ENCODE measurements at regions not wholly inside any gene's neighbourhood (a gene's known extent, or its start where the extent isn't known, plus 50 kb on each side); places are given as distances from the start of the nearest gene placed in this dataset.

- no peak for TF ChIP-seq CTCF (conservative IDR thresholded peaks at IDR 0.05)
- no peak for TF ChIP-seq ZFX (IDR thresholded peaks at IDR 0.05)
These were observed 132.1 kb upstream of the STEAP1 start for GRCh38 chr7:90022213-90022612.
